Hematopoietic multipotent progenitor cell (in vitro differentiated cells): ENCODE measurements at regions not wholly inside any gene's neighbourhood (a gene's known extent, or its start where the extent isn't known, plus 50 kb on each side); places are given as distances from the start of the nearest gene placed in this dataset.

Source experiments
- DNase-seq, 3 donors: peaks; one replicate each; pipeline ENCODE4 v3.0.0-alpha.2; 2011 to 2015; ENCODE audit warnings: low read depth in 2 of 3, low spot score in 2 of 3

GRCh38 chr15:37773111-37773860 is 161.2 kb upstream of the TMCO5A start:
- DNase-seq, result no peak

GRCh38 chr15:37774961-37775360 is 159.5 kb upstream of the TMCO5A start:
- no peak for DNase-seq

GRCh38 chr15:37777006-37777405 is 157.4 kb upstream of the TMCO5A start:
- DNase-seq, result no peak

GRCh38 chr15:37783290-37783689 is 151.2 kb upstream of the TMCO5A start:
- DNase-seq, result no peak

DNA sequence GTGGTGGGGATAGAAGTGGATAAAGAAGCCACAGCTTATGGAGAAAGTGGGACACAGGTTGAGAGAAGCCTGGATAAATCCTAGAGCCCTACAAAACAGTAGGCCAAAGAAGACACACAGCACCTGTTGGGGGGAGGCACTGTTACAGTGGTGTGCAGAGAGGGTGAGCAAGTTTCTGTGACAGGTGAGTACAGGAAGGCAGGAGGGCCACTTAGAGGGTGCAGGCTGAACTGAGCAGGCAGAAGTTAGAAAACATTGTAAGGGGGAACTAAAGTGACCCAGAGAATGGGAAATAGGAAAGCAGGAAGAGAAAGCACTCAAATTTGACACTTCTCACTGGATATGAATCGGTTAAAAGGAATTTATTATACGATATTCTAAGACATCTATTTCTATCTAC is 146.1 kb upstream of the TMCO5A start:
- DNase-seq, result no peak

GRCh38 chr15:37788767-37789396 is 145.6 kb upstream of the TMCO5A start:
- no peak for DNase-seq

- no peak for DNase-seq
Measured at GRCh38 chr15:37789397-37789786, 145.0 kb upstream of the TMCO5A start.

DNA sequence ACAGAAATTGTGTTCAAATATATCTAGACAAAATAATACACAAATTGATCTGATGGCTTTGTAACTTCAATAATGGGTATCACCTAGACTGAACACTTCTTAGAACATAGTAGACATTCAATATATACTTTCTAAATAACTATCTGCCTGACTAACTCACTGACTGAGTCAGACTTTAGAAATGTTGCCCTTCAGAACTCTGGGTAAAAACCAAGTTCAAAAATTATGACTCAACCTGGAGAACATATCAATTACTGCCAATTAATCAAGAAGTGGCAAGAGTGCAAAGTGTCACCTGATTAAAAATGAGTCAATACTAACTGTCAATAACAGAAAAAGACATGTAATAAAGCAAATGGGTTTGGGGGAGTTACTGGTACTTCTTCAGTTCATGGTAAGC is 144.6 kb upstream of the TMCO5A start:
- no peak for DNase-seq

GRCh38 chr15:37791693-37792092 is 142.7 kb upstream of the TMCO5A start:
- DNase-seq, result peak in 1 of 3 donors; percentile 10

GRCh38 chr15:37792351-37792750 is 142.1 kb upstream of the TMCO5A start:
- no peak for DNase-seq

GRCh38 chr15:37793851-37794250 is 140.6 kb upstream of the TMCO5A start:
- peak in 2 of 3 donors; percentile 12 to 30 for DNase-seq

DNA sequence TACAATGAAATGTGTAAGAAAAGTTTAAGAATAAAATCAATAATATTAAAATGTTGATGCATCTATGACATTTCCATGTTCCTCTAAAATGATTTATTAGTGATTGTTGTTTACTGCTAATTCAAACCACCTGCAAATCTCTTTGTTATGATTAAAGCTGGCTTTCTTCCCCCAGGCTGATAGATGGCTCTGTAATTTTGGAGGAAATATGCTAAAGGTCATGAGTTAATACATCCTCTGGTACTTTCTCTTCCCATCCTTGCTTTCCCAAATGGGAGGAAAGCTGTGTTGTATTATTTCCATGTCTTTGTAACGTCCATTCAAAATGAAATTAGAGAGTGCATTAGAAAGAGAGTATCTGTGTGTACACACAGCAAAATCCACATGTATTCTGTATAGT is 139.5 kb upstream of the TMCO5A start:
- no peak for DNase-seq

DNA sequence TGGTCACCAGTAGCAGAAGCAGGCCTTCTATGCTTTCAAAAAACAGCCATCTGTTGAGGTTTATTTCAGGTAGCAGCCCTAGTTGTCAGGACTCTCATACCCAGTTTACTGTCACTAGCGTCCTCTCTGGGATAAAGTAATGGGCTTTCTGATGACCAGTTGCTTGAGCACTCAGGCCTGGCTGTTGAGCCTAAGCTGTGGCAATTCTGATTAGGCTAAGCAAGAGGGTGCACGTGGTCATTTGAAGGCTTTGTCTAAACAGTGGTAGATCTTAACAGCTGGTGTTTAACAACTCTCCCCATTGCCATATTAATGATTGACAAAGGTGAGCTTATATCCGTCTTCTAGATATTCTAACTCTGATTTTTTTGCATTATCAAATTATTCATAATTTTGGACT is 132.9 kb upstream of the TMCO5A start:
- no peak for DNase-seq

GRCh38 chr15:37806808-37807207 is 127.6 kb upstream of the TMCO5A start:
- no peak for DNase-seq

GRCh38 chr15:37810381-37810780 is 124.1 kb upstream of the TMCO5A start:
- DNase-seq, result no peak

DNA sequence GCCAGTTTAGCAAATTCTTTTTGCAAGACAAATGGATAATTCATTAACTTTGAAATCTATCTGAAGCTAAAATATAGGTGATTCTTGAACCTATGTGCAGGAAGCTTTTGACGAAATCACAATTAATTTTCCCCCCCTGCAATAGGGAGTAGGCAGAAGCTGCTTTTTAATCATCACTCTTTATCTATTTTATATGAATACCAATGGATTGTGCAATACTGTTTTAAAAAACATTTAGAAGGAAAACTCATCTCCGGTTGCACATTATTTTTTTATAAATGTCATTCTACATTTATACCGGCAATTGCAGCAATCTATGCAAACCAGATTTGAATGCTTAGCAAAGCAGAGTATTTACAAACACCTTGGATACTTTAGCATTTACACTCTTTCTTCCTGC is 121.1 kb upstream of the TMCO5A start:
- no peak for DNase-seq

DNA sequence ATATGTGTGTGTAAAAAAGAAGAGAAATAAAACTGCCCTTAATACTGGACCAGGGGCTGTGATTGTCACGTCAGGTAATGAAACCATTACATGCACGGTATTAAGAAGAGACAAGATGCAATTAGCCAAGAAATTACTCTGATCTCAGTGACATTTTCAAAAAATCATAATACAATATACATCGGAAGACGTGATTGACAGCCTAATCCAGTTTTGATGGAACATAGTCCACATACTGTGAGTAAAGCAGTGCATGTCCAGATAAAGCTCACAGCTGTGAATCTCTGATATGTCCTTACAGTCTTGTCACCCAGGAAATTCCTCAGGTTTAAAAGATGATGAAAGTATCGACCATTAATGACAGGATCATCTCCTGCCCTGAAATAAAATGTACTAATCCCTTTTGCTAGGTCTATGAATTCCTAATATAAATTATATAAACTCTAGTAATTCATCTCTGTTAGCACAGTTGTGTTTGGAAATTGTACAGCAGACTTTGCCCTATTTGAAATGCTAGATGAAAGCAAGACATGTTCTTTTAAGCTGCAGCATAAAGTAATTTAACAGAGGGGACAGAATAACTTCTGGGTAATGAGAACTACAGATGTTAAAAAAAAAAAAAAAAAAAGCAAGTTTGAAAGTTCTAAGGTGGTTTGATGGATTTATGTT is 119.5 kb upstream of the TMCO5A start:
- DNase-seq, result no peak

DNA sequence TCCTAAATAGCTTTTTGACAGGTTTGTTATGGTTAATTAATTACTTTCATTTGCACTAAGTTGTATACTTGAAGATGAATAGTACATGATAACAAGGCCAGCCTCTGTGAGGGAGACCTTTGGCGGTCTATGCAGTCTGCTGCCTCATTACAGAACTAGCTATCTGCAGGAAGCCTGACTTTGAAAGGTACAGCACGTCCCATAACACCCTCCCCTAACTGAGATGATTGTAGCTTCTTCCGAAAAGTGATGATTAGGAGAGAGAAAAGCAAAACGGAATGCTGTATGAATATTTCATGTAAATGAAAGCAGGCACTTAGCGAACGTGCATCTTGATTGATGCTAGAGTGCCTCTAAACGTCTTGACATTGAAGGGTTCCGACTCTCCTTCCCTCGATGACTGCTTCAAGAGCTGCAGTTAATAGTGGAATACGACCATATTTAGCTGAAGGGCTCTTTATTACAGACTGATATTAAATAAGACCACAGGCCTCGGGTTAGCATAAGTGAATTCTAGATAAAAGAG is 116.2 kb upstream of the TMCO5A start:
- DNase-seq, result no peak

- DNase-seq, result no peak
Measured at GRCh38 chr15:37819191-37819590, 115.2 kb upstream of the TMCO5A start.

DNA sequence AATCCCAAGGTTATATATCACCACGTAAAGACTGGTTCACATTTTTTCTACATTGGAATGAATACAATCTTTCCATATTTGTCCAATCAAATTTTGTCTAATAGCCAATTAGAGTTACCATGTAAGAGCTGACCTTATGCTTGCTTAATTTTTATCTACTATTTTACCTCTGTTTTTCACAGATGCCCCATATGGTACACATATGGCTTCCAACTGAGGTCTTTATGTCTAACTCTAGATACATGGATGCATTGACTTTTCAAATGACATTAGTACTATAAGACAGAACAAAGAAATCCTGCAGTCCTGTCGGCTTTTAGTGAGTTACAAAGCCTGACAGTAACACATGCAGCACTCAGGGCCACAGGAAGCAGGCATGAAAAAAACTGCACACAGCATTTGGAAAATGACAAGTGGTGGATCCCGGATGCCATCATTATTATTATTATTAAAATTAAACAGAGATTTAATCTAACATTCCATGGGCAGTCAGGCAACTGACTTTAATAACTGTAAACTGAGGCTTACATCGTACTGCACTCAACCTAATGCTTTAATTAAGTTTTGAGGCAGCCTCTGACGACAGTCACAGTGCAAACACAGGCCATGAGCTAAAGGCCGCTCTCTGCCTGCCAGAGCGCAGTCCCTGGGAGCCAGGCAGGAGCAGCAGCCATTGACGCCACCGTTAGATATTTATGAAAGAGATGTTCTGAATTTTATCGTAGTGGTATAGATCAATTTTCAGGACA is 113.9 kb upstream of the TMCO5A start:
- no peak for DNase-seq
